IPS-18c (cell line): ENCODE measurements at regions not wholly inside any gene's neighbourhood (a gene's known extent, or its start where the extent isn't known, plus 50 kb on each side); places are given as distances from the start of the nearest gene placed in this dataset.

ENCODE experiments used
- H3K4me3 ChIP-seq: 2 replicates; pipeline ENCODE4 v1.7.0; 2013; ENCODE audit warnings: low read depth, mild to moderate bottlenecking, low read length, moderate library complexity; ENCODE audit not compliant: insufficient read depth
- H3K9me3 ChIP-seq: one replicate; pipeline ENCODE4 v1.6.1; 2013; ENCODE audit warnings: mild to moderate bottlenecking, low read length, moderate library complexity; ENCODE audit not compliant: control insufficient read depth, insufficient read depth

DNA sequence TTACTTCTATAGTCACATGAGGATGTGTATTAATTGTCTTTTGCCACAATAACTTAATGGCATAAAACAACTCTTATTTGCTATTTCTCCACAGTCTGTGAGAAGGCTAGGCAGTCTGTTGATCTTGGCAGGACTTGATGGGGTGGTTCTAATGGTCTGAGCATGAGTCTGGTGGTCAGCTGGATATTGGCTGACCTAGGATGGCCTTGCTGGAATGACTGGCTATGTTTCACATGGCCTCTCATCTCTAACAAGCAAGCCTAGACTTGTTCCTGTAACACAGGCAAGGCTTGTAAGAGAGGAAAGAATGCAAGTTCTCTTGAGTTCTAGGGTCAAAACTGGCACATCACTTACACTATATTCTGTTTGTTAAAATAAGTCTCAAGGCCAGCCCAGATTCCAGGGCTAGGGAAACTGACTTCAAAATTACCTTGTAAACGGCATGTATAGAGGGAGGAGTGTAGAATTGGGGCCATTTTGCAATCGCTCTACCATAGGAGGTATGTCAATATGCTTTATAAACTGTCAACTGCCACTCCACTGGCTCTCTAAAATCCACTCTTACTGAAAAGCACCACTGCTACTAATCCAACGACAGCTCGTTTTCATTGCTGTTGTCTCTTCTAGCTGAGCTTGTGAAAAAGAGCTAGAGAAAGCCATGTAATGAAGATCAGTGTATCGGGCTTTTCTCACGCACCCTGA lies 325.0 kb upstream of the PKDCC start:
- no peak overlapping the region for H3K4me3 ChIP-seq
- no peaks in the 10 kb centered on the region for H3K9me3 ChIP-seq

DNA sequence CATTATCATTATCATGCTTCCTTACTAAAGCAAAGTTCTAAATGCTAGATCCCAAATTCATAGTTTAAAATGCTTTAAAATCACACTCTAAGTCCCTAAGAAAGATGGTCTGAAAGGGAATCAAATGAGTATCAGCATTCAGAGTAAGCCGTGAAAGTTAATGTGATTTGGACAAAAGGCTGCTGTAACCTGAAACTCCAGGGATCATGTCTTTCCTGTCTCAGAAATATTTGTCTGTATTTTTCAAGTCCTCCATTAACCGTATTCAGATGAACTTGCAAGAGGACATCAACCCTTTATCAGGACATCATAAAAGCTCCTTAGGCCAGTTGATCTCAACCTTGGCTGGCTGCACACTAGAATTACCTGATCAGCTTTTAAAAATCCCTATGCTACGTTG lies 324.3 kb upstream of the PKDCC start:
- no peak overlapping the region for H3K4me3 ChIP-seq

DNA sequence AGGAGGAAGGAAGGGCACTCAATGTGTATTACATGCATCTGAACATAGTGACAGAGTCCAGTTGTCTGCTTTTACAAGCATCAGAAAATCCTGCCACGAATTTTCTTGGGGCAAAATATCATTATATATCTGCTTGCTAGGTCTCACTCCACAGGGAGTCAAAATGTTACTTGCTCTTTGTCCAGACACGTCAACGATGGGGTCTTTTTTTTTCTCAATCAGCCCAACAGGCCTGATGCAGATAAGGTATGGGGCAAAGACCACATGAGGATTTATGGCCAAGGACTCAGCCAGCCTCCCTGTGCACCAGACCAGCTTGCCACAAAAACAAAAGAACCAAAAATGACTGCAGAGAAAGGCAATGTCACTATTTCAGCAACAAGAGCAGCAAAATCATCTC lies 323.4 kb upstream of the PKDCC start:
- Histone ChIP-seq H3K4me3 (no peak overlapping the region), H3K9me3 (no peaks in the 10 kb centered on the region)

More for the DNA sequence above, 324.3 kb upstream of the PKDCC start:
- no peaks in the 10 kb centered on the region for H3K9me3 ChIP-seq

DNA sequence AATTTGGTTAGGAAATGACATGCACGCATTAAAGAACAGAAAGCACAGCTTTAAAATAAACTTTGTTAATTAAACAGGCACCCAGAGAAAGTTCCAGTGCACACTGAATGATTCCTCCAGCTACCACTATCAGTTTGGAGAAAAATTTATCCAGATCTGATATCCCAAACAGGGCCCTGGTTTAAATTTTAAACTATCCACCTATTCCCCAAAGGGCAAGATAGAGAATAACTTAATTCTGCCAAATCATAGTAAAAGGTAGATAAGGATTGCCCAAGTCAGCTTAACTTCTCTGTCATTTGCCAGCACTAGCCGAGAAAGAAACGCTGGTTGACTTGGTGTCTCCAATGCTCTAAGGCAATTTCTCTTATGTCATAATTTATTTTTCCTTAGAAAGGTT lies 321.9 kb upstream of the PKDCC start:
- no peaks in the 10 kb centered on the region for H3K9me3 ChIP-seq

DNA sequence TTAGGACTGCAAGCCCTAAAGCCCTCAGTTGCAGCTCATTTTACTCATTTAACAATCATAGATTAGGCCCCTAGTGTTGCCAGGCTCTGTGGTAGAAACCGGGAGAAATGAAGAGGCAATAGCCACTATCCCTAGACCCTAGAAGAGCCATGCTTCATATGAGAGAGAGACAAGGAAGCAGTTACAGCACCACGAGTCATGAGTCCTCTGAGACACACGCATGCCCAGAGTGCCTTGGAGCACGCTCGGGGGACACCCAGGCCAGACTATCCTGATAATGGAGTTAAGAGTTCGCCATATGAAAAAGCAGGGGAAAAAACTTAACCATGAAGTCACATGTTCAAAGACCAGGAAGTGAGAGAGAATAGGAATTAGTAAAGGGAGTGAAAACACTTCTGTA lies 321.5 kb upstream of the PKDCC start:
- H3K4me3 ChIP-seq, result no peak overlapping the region
- H3K9me3 ChIP-seq, result no peaks in the 10 kb centered on the region

More for the DNA sequence above, 321.9 kb upstream of the PKDCC start:
- H3K4me3 ChIP-seq, result no peak overlapping the region

DNA sequence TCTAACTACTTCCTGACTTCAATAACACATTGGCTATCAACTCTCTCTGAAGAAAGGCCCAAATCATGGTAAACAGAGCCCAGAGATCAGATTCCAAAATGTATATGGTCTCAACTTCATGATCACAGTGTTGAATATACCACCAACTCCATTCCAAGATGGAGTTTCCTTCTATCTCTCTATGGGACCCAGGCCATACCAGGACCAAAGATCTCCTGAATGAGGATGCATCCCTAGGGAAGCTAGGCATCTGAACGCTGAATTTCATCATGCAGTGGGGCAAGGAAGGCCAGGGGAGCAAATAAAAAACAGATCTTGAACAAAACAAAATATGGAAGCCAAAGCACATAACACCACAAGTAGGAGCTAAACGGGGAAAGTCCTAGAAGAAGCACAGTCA lies 320.7 kb upstream of the PKDCC start:
- no peaks in the 10 kb centered on the region for H3K9me3 ChIP-seq
- H3K4me3 ChIP-seq, result no peak overlapping the region

DNA sequence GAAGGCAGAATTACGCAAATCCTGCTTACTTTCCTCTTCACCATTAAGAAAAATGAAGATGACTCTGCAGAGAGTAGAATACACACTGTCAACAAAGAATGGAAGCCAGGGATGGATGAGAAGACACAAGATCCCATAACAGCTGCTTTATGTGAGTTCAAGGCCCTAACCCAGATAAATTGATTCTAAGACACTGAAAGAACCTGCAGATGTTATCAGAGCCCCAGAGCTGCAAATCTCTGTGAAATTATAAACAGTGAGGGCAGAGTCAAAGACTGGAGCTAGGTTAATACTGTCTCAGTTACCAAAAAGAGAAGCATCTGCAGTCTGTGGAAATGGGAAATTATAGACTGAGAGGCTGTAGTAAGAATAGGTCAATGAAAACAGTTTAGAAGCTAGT lies 320.1 kb upstream of the PKDCC start:
- Histone ChIP-seq H3K9me3 (no peaks in the 10 kb centered on the region), H3K4me3 (no peak overlapping the region)

DNA sequence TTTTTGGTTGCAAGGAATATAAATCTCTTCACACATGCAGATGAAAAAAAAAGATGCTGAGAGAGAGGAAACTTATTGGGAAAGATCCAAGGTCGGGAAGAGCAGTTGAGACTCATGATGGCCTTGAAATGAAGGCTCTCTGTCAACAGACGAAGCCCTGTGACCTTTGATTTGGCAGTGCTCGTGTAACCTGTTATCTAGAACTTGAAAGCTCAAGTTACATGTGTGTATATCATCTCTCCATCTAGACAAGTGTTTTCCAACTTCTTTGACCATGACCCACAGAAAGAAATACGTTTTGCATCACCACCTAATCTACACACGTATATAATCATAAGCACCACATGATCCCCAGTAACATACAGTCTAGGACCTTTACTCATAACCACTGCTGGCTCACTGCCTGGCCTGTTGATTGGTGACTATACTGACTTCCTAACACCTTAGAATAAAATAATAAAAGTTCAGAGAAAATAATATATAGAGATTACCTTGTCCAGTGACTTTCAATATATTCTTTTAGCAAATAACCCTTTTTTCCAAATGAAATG lies 319.0 kb upstream of the PKDCC start:
- Histone ChIP-seq H3K9me3 (no peaks in the 10 kb centered on the region), H3K4me3 (no peak overlapping the region)

DNA sequence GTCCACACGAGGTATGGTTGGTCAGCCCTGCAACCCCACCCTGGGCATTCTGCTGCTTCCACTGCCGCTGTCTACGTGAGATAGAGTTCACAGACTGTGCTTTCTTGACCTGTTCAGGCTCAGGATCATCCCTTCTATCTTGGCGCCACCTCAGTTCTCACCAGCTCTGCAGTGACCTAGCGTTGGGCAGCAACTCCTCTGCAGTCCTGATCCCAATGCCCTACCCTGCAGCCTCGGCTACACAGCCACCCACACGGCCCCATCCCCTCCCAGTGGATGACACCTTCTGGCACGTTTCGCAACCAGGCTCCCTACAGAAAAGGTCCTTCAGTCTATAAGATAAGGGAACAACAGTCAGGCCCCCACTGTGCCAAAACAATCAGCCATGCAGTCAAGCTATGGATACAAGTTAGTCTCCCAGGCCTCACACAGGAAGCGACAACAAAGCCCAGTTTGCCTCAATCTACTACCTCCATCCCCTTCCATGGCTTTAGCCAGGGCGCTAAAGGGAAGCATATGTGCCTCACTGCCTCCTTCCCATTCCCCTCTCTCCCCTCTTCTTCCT lies 317.9 kb upstream of the PKDCC start:
- H3K9me3 ChIP-seq, result no peaks in the 10 kb centered on the region
- no peak overlapping the region for H3K4me3 ChIP-seq

DNA sequence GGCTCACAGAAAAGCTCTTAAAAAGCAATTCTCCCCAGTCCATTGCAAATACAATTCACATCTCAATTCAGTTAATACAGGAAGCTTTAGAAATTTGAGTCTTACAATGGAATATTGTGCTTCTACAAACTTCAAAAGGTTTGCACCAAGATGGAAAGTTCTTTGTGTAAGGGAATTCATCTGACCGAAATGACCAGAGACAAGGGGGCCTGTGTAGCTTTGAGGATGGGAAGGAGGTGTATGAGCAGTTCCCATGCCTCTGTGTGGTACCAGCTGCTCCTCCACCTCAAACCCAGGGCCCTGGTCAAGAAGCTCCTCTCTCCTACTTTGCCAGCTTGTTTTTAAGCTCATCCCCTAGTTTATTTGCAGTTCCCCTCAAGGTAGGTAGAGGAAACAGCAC lies 312.8 kb upstream of the PKDCC start:
- H3K9me3 ChIP-seq, result no peaks in the 10 kb centered on the region
- no peak overlapping the region for H3K4me3 ChIP-seq

DNA sequence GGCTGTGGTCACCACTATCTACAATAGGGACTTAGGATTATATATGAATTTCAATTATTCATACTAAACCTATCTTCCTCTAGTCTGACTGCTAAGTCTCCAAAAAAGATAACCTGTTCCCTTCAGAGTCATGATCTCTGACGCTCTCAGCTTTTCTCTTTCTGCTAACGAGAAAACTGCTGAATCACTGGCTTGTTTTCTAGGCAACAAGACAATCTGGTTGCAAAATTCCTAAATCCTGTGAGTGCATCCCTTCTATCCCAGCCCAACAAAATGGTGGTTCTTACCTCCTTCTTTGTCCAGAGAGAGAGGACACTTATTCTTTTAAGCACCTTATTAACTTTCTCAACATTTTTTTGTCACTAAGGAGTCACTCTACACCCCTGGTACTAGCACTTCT lies 312.3 kb upstream of the PKDCC start:
- Histone ChIP-seq H3K9me3 (no peaks in the 10 kb centered on the region), H3K4me3 (no peak overlapping the region)

DNA sequence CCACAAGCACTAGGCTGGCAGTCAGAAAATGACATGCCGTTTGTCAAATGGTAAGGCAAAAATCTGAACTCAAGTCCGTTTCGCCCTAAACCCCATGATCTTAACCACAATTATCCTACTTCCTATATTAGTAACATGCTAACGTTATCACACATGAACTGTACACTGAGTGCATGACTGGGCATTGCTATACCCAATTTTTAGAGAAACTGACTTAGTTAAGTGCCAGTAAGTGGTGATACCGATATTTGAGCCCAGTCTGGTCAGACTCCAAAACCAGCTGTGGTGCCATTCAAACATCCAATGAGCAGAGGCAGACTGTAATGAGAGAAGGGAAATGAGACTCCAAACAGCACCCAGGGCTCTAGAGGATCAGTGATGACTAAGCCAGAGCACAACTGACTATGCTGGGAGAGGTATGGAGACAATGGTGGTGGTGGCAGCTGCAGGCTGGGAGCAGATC lies 311.7 kb upstream of the PKDCC start:
- no peaks in the 10 kb centered on the region for H3K9me3 ChIP-seq
- H3K4me3 ChIP-seq, result no peak overlapping the region

DNA sequence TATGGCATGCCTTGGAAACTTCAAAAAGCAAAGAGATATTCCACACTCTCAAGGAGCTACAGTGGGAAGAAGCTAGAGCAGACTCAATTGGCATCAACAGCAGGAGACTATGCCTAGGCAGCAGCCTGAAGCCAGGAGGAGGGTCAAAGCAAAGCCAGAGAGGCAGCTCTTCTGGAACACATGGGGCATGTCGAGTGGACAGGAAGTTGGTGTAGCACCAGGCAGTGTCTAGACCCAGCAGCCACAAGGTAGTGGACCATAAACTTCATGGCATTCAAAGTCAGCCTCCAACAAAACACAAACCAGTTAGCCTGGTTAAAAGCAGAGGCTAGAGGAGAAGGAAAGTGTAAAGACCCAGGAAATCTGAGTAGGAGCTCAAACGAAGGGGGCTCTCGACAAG lies 311.2 kb upstream of the PKDCC start:
- H3K9me3 ChIP-seq, result no peaks in the 10 kb centered on the region
- no peak overlapping the region for H3K4me3 ChIP-seq

DNA sequence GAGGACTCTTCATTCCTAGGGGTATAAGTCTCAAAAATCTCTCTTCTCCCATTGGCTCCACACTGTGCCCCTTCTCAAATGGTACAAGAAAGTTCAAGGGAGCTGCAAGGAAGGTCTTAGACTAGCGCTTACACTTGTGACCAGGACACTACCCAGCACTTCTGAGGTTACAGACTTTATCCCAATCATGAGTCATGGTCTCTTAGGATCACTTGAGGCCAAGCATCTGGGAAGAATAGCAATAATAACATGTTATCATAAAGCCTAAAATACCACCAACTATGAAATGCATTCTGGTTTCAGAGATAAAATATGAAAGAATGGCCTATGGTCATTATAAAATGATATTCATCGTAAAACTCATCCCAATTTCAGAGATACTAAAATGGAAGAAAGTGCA lies 309.9 kb upstream of the PKDCC start:
- Histone ChIP-seq H3K9me3 (no peaks in the 10 kb centered on the region), H3K4me3 (no peak overlapping the region)

DNA sequence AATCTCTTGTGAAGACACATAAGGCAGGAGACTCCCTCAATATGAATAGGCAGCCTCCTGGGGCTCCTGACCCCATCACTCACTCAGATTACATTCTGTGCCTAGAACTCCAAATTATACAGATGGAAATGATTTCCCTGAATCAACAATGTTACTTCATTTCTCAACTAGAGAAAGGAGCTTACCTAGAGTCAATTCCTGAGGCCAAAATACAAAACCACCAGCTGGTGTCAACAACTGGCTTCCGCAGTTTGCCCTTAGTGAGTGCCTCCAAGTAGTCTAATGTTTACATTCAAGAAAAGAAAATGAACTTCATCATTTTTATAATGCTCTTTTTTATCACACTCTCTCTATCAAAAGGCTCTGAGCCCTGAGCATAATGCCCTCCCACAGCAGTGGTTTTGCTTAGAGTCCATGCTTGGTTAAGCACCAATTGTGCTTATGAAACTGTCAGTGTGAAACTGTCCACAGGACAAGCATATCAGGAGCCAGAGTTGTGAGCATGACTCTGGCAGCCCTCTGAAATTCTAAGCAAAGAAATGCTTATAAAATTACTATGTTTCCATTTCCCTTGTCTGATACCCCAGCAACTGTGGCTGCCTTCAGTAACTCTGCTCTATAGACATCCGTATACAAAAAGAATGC lies 305.7 kb upstream of the PKDCC start:
- no peaks in the 10 kb centered on the region for H3K9me3 ChIP-seq

DNA sequence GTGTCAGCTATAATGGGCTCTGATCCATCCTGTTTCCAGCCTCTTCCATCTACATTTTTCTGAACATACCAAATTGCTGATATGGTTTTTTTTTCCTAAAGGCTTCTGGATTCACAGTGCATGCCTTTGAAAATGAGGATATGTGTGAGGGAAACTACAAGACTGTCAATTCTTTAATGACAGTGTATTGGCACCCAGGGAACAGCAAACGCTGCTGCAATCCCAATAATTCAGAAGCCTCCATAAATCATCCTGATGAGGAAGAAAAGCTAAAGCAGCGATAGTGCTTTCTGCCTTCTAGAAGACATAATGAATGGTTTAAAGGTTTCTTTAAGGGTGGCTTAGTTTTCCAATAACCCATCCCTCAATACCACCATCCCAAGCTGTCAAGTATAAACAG lies 304.5 kb upstream of the PKDCC start:
- no peaks in the 10 kb centered on the region for H3K9me3 ChIP-seq

More for the DNA sequence above, 305.7 kb upstream of the PKDCC start:
- H3K4me3 ChIP-seq, result no peak overlapping the region

DNA sequence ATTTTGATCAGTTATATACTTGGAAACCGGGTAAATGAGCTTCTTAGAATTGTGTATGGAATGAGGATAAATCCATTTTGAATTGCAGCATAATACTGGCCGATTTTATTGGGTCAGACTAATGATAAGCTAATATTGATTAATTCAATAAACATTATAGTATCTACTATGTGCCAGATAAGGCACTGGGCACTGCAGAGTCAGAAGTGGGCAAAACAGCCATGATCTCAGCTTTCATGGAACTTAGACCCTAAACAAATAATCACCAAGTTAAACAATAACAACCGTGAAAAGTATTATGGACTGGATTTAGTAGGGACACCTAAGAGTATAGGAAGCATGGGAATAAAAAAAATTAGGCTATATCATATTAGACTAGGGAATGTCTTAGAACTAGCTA lies 297.0 kb upstream of the PKDCC start:
- Histone ChIP-seq H3K4me3 (no peak overlapping the region), H3K9me3 (no peaks in the 10 kb centered on the region)

More for the DNA sequence above, 304.5 kb upstream of the PKDCC start:
- no peak overlapping the region for H3K4me3 ChIP-seq

DNA sequence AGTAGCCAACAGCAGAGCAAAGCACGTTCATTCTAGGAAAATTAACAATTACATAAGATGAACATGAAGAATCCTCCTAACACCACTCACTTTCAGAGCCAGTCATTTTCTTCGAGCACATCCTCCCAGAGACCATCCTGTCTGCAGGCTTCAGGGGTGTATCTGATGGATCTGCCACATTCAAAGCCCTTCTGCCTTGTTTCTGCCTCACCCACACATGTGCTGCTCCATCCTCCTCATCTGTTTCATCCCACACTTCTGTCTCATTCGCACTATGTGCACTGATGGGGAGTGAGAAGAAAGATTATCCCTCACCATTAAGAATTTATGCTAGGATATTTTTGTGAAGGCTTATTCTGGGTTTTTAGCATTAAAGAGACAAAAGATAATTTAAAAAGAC lies 287.9 kb upstream of the PKDCC start:
- Histone ChIP-seq H3K4me3 (no peak overlapping the region), H3K9me3 (no peaks in the 10 kb centered on the region)
